HCT116 (cell line): ENCODE measurements at regions not wholly inside any gene's neighbourhood (a gene's known extent, or its start where the extent isn't known, plus 50 kb on each side); places are given as distances from the start of the nearest gene placed in this dataset.

ENCODE experiments used
- ATAC-seq: fragments of 200-7000 bp; cut with Tn5 transposase; 2 replicates; pipeline ENCODE4 v1.9.1; 2020; ENCODE audit warnings: mild to moderate bottlenecking, moderate library complexity
- BruUV-seq: library from RNA; stranded (reverse); fragments of 400-500 nt; replicated peaks from 2 replicates; lab custom pipeline; 2021; lab: Mats Ljungman, UMichigan
- CTCF ChIA-PET: fragments of 300-600 bp; sonication (Branson Sonifier 250); formaldehyde crosslinking; loops from one replicate; lab custom pipeline; 2021; ENCODE audit warnings: antibody characterized with exemption; lab: Charles Lee
- POLR2A ChIA-PET: fragments of 300-600, 350-600 bp; sonication (Branson Sonifier 250); formaldehyde crosslinking; loops from one replicate; lab custom pipeline; 2021; ENCODE audit warnings: antibody characterized with exemption; lab: Charles Lee
- RAD21 ChIA-PET, 2 experiments: fragments of 300-600 bp; sonication (Branson Sonifier 250); formaldehyde crosslinking; loops; one replicate each; lab custom pipeline; 2023; ENCODE audit warnings: low total read pairs in 2 of 2; ENCODE audit not compliant: uncharacterized antibody in 2 of 2, unreplicated experiment in 2 of 2, low non-redundant PET in 1 of 2; lab: Charles Lee
- DNase-seq: peaks from one replicate; pipeline ENCODE4 v3.0.0-alpha.2; 2010; ENCODE audit warnings: low read depth, low spot score
- H2AFZ ChIP-seq: fragments of 200-600 bp; shearing (Covaris generic), sonication (generic); 2 replicates; pipeline ENCODE4 v1.6.1; 2017; ENCODE audit warnings: low read depth, mixed run types, mixed read lengths, antibody characterized with exemption, low read length; ENCODE audit not compliant: poor library complexity, severe bottlenecking
- H3K27ac ChIP-seq: 2 replicates; pipeline ENCODE4 v1.5.1; 2012; ENCODE audit warnings: low read depth, low read length
- H3K27me3 ChIP-seq: fragments of 200-600 bp; sonication (generic); 2 replicates; pipeline ENCODE4 v1.6.1; 2016; ENCODE audit warnings: mixed run types, low read length, mixed read lengths; ENCODE audit not compliant: insufficient read depth
- H3K36me3 ChIP-seq, 2 experiments: fragments of 200-500 bp in 1 of 2; fragments of 200-600 bp in 1 of 2; sonication (Bioruptor generic) in 1 of 2; sonication (generic) in 1 of 2; 2 replicates each; pipeline versions ENCODE4 v1.5.1 to v1.6.1; 2014 to 2016; ENCODE audit warnings: low read length in 2 of 2, inconsistent platforms in 1 of 2, mixed read lengths in 1 of 2, mixed run types in 1 of 2; ENCODE audit not compliant: insufficient read depth in 2 of 2, control insufficient read depth in 1 of 2
- H3K4me1 ChIP-seq, 2 experiments: fragments of 200-600 bp in 1 of 2; sonication (generic) in 1 of 2; 2 replicates each; pipeline versions ENCODE4 v1.5.1 to v1.6.1; 2012 to 2017; ENCODE audit warnings: low read length in 2 of 2, inconsistent platforms in 1 of 2, mild to moderate bottlenecking in 1 of 2, mixed read lengths in 1 of 2, mixed run types in 1 of 2, moderate library complexity in 1 of 2; ENCODE audit not compliant: insufficient read depth in 2 of 2, control insufficient read depth in 1 of 2
- H3K4me2 ChIP-seq: fragments of 200-600 bp; sonication (generic); 2 replicates; pipeline ENCODE4 v1.6.1; 2017; ENCODE audit warnings: mixed run types, low read length, mixed read lengths
- H3K4me3 ChIP-seq, 2 experiments: fragments of 200-600 bp in 1 of 2; sonication (generic) in 1 of 2; replicated peaks in 1 of 2; 2 replicates each; pipeline ENCODE4 v1.5.1; 2011 to 2016; ENCODE audit warnings: low read length in 2 of 2, control low read depth in 1 of 2, low read depth in 1 of 2, mild to moderate bottlenecking in 1 of 2, mixed read lengths in 1 of 2, mixed run types in 1 of 2
- H3K79me2 ChIP-seq: fragments of 200-600 bp; sonication (generic); 2 replicates; pipeline ENCODE4 v1.6.1; 2017; ENCODE audit warnings: mild to moderate bottlenecking, mixed run types, low read length, moderate library complexity, mixed read lengths; ENCODE audit not compliant: insufficient read depth
- H3K9ac ChIP-seq: fragments of 200-600 bp; sonication (generic); 2 replicates; pipeline ENCODE4 v1.6.1; 2016; ENCODE audit warnings: low read length, mixed read lengths
- H3K9me2 ChIP-seq: fragments of 200-600 bp; sonication (generic), shearing (Covaris generic); 2 replicates; pipeline ENCODE4 v1.6.1; 2017; ENCODE audit warnings: mixed run types, mild to moderate bottlenecking, moderate library complexity; ENCODE audit not compliant: insufficient read depth
- H3K9me3 ChIP-seq, 2 experiments: fragments of 200-500 bp in 1 of 2; fragments of 200-600 bp in 1 of 2; sonication (Bioruptor generic) in 1 of 2; sonication (generic) in 1 of 2; 2 replicates each; pipeline ENCODE4 v1.6.1; 2014 to 2017; ENCODE audit warnings: low read length in 2 of 2, mixed read lengths in 2 of 2, inconsistent platforms in 1 of 2, low read depth in 1 of 2, mild to moderate bottlenecking in 1 of 2, mixed run types in 1 of 2, moderate library complexity in 1 of 2; ENCODE audit not compliant: control insufficient read depth in 1 of 2, insufficient read depth in 1 of 2
- H4K20me1 ChIP-seq: fragments of 200-600 bp; sonication (generic), shearing (Covaris generic); 2 replicates; pipeline ENCODE4 v1.6.1; 2017; ENCODE audit warnings: mixed run types, mild to moderate bottlenecking, moderate library complexity; ENCODE audit not compliant: insufficient read depth
- CEBPB ChIP-seq: IDR thresholded peaks from 2 replicates; pipeline ENCODE4 v1.6.1; 2012; ENCODE audit warnings: low read depth
- CTCF ChIP-seq, 3 experiments: fragments of 200-600 bp in 1 of 3; sonication (generic) in 1 of 3; IDR thresholded peaks in 2 of 3; conservative IDR thresholded peaks in 1 of 3; 2 replicates each; pipeline ENCODE4 v1.5.1; 2012 to 2017; ENCODE audit warnings: low read depth in 2 of 3, low read length in 2 of 3, antibody characterized with exemption in 1 of 3, borderline replicate concordance in 1 of 3, control low read depth in 1 of 3, mild to moderate bottlenecking in 1 of 3, mixed read lengths in 1 of 3, mixed run types in 1 of 3, moderate library complexity in 1 of 3; ENCODE audit not compliant: insufficient read depth in 1 of 3
- EGR1 ChIP-seq: IDR thresholded peaks from 2 replicates; pipeline ENCODE4 v1.6.1; 2012; ENCODE audit warnings: low read depth
- MAX ChIP-seq: IDR thresholded peaks from 2 replicates; pipeline ENCODE4 v1.6.1; 2012
- SP1 ChIP-seq: IDR thresholded peaks from 2 replicates; pipeline ENCODE4 v1.6.1; 2012; ENCODE audit warnings: low read depth
- YY1 ChIP-seq: IDR thresholded peaks from 2 replicates; pipeline ENCODE4 v1.6.1; 2011; ENCODE audit warnings: low read length, low read depth, moderate library complexity, mild to moderate bottlenecking; ENCODE audit not compliant: insufficient replicate concordance; ENCODE audit errors: extremely low read depth
- ZBTB33 ChIP-seq: IDR thresholded peaks from 2 replicates; pipeline ENCODE4 v1.6.1; 2011; ENCODE audit warnings: mild to moderate bottlenecking, low read length, moderate library complexity; ENCODE audit not compliant: insufficient replicate concordance; ENCODE audit errors: extremely low read depth
- ZFX ChIP-seq: fragments of 450-650 bp; IDR thresholded peaks from 2 replicates; pipeline ENCODE4 v1.6.1; 2017
- intact Hi-C: fragments of 100-400 bp; cut with micrococcal nuclease; formaldehyde crosslinking; loops from 2 replicates; pipeline ENCODE4 v1.10.0; 2022

- Histone ChIP-seq H4K20me1 (no peaks in the 10 kb centered on the region), H3K4me3 (no peak overlapping the region), H3K27ac (no peak overlapping the region), H3K4me1 (no peaks in the 10 kb centered on the region), H3K9ac (no peak overlapping the region), H3K79me2 (no peaks in the 10 kb centered on the region), H3K27me3 (no peaks in the 10 kb centered on the region), H2AFZ (no peak overlapping the region), H3K9me2 (no peaks in the 10 kb centered on the region), H3K9me3 (no peaks in the 10 kb centered on the region), H3K4me2 (no peak overlapping the region), H3K36me3 (no peaks in the 10 kb centered on the region)
- POLR2A ChIA-PET = no interaction called here
- no TSS peak for BruUV-seq
- RAD21 ChIA-PET = no interaction called here
- TF ChIP-seq SP1 (no peak), YY1 (no peak)
- DNase-seq (no peak), ATAC-seq (no peak)
- intact Hi-C loops = no loop called here
- CTCF ChIA-PET = no interaction called here
These were observed 250.0 kb upstream of the SLC7A11 start for GRCh38 chr4:138492176-138492575.

DNA sequence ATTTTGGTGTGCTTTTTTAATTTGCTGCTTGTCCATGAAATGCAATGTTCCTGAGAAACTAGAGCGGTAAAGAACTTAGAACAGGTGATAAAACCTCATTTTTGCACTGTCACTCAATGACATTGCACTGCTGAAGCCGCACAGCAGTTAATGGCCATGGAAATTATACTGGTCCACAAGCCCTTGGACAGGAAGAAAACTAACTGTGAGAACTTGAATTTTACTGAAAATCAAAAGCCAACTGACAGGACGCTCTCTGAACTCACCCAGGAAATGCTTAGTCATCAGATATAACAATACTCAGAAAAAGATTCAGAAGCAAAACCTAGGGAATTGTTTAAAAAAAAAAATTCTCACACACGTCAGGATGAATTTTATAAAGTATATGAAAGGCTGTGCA lies 246.4 kb upstream of the SLC7A11 start:
- no peaks in the 10 kb centered on the region for H3K27me3 ChIP-seq
- no peaks in the 10 kb centered on the region for H3K4me1 ChIP-seq
- POLR2A ChIA-PET = no interaction called here
- TF ChIP-seq ZFX (no peak), CTCF (IDR thresholded peaks at IDR 0.05 in 2 of 3, conservative IDR thresholded peaks at IDR 0.05 in 1 of 3; ENCODE audit: borderline replicate concordance in 1 of 3, insufficient read depth in 1 of 3, low read depth in 2 of 3, low read length in 2 of 3) (no peak), SP1 (no peak), CEBPB (no peak), ZBTB33 (no peak), EGR1 (no peak), MAX (no peak)
- TF ChIP-seq, all 23 proteins: peak for 0
- Histone ChIP-seq H3K4me2 (no peak overlapping the region), H3K9me2 (no peaks in the 10 kb centered on the region), H2AFZ (no peak overlapping the region), H3K36me3 (no peaks in the 10 kb centered on the region), H3K79me2 (no peaks in the 10 kb centered on the region), H3K9ac (no peak overlapping the region), H4K20me1 (no peaks in the 10 kb centered on the region), H3K27ac (no peak overlapping the region), H3K9me3 (no peaks in the 10 kb centered on the region), H3K4me3 (no peak overlapping the region)
- no peak for DNase-seq
- BruUV-seq = no TSS peak
- no peak for ATAC-seq
- intact Hi-C loops = no loop called here
- ChIA-PET RAD21 (no interaction called here), CTCF (no interaction called here)
